ENCODE measurements at regions not wholly inside any gene's neighbourhood (a gene's known extent, or its start where the extent isn't known, plus 50 kb on each side); places are given as distances from the start of the nearest gene placed in this dataset.

DNA sequence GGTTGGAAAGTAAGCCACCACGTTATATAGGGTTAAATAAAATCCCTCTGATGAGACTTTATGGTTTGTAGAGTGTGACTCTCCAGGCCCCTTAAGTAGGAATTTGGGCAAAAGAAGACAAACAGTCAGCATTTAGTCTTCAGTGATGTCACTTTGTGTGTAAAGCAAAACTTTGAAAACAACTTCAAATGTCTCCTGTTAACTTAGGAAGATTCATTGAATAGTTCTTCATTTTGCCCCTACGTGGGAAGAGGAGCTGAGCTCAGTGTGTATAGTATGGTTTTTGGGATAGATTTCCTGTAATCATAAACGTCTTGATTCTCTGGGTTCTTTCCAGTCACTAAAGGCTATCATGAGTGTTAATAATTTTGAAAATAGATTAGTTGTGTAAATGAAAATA, 101.3 kb downstream of the GADD45G start:
- TF ChIP-seq POLR2A (IDR thresholded peaks at IDR 0.05) (no peak), POLR2AphosphoS5 (IDR thresholded peaks at IDR 0.05) (no peak)
- TF ChIP-seq, protein P1, sequence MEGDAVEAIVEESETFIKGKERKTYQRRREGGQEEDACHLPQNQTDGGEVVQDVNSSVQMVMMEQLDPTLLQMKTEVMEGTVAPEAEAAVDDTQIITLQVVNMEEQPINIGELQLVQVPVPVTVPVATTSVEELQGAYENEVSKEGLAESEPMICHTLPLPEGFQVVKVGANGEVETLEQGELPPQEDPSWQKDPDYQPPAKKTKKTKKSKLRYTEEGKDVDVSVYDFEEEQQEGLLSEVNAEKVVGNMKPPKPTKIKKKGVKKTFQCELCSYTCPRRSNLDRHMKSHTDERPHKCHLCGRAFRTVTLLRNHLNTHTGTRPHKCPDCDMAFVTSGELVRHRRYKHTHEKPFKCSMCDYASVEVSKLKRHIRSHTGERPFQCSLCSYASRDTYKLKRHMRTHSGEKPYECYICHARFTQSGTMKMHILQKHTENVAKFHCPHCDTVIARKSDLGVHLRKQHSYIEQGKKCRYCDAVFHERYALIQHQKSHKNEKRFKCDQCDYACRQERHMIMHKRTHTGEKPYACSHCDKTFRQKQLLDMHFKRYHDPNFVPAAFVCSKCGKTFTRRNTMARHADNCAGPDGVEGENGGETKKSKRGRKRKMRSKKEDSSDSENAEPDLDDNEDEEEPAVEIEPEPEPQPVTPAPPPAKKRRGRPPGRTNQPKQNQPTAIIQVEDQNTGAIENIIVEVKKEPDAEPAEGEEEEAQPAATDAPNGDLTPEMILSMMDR (IDR thresholded peaks at IDR 0.05): no peak

All from gastroesophageal sphincter (tissue), 3 donors.